ENCODE measurements at regions not wholly inside any gene's neighbourhood (a gene's known extent, or its start where the extent isn't known, plus 50 kb on each side); places are given as distances from the start of the nearest gene placed in this dataset.
A peak's percentile ranks its signal among the peaks of the same experiment; 100 is the strongest.

DNA sequence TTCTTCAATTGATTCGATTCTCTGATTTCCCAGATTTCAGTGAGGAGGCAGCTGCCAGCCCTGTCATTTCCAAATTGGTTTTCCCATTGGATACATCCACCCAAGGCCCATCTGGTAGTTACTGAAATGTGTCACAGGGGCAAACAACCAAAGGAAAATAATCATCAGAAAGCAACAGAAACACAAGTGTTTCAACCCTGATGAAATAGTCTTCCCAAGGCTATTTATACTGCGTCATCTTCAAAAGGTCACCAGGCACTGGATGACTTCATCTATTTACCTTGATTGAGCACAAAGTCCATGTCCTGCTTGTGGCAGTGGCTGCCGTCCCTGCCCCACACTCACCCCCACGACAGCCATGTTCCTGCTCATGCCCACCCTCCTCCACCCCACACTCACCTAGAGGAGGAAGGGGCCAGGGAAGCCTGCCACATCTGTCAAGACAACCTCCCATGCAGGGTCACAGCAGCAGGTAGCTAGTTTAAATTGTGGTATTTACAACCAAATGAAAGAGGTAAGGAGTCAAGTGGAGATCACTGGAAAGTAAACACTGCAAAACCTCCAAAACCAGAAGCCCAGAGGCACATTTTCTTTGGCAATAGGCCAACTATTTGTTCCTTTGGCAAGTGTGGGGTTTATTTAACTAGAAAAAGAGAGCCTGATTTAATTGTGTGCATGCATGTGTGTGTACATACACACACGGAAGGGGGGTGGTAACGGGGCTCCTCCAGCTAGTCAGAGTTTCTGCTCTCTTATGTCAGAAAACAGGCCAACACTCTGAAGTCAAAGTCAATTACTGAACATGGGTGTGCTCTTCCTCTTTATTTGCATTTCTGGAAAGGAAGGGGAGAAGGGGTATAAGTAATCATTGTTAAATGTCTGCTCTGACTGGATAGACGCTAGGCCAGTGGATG lies 49.5 kb upstream of the RAB4A start:
- peak; percentile 80 for DNase-seq (ENCODE audit: low read depth)
- TF ChIP-seq, protein P1, sequence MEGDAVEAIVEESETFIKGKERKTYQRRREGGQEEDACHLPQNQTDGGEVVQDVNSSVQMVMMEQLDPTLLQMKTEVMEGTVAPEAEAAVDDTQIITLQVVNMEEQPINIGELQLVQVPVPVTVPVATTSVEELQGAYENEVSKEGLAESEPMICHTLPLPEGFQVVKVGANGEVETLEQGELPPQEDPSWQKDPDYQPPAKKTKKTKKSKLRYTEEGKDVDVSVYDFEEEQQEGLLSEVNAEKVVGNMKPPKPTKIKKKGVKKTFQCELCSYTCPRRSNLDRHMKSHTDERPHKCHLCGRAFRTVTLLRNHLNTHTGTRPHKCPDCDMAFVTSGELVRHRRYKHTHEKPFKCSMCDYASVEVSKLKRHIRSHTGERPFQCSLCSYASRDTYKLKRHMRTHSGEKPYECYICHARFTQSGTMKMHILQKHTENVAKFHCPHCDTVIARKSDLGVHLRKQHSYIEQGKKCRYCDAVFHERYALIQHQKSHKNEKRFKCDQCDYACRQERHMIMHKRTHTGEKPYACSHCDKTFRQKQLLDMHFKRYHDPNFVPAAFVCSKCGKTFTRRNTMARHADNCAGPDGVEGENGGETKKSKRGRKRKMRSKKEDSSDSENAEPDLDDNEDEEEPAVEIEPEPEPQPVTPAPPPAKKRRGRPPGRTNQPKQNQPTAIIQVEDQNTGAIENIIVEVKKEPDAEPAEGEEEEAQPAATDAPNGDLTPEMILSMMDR (IDR thresholded peaks at IDR 0.05; ENCODE audit: insufficient read depth, low read depth, low read length): no peak
- no peak overlapping the region for H3K4me3 ChIP-seq (ENCODE audit: low read depth, low read length)
